ENCODE measurements at regions not wholly inside any gene's neighbourhood (a gene's known extent, or its start where the extent isn't known, plus 50 kb on each side); places are given as distances from the start of the nearest gene placed in this dataset.

DNA sequence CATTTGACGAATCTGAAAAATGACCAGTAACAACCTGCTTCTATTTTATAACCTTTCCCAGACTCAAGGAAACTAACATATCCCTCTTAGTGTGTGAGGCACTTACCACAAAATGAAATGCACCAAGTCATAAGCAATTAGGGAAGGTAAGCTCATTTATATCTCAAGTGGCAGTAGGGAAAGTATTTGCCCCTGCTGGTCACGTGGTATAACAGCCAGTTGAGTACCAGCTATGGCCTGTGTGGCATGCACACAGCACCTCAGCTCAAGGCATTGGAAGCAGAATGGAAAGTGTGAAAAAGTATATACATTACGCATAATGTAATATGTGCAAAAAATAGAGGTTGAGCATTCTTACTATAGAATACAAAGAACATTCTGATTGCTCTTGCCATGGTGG is 178.3 kb upstream of the GYPA start:
- Histone ChIP-seq H3K36me3 (no peaks in the 10 kb centered on the region), H3K27me3 (no peaks in the 10 kb centered on the region), H3K27ac (no peak overlapping the region), H3K9me3 (no peaks in the 10 kb centered on the region), H3K4me1 (no peaks in the 10 kb centered on the region), H3K9ac (ENCODE audit: low read depth in 2 of 2, low read length in 2 of 2) (no peak overlapping the region), H3K4me3 (no peak overlapping the region)
- no peak for DNase-seq
- intact Hi-C loops (cut with DNase I), result no loop called here
- no peak for TF ChIP-seq CTCF (IDR thresholded peaks at IDR 0.05)

- Histone ChIP-seq H3K9me3 (no peaks in the 10 kb centered on the region), H3K36me3 (no peaks in the 10 kb centered on the region), H3K27me3 (no peaks in the 10 kb centered on the region), H3K4me3 (no peak overlapping the region), H3K4me1 (no peaks in the 10 kb centered on the region), H3K9ac (ENCODE audit: low read depth in 2 of 2, low read length in 2 of 2) (no peak overlapping the region), H3K27ac (no peak overlapping the region)
- TF ChIP-seq CTCF (IDR thresholded peaks at IDR 0.05), result no peak
- DNase-seq, result no peak
- intact Hi-C loops (cut with DNase I), result no loop called here
These were observed 196.1 kb upstream of the GYPA start for GRCh38 chr4:144336633-144337032.

DNA sequence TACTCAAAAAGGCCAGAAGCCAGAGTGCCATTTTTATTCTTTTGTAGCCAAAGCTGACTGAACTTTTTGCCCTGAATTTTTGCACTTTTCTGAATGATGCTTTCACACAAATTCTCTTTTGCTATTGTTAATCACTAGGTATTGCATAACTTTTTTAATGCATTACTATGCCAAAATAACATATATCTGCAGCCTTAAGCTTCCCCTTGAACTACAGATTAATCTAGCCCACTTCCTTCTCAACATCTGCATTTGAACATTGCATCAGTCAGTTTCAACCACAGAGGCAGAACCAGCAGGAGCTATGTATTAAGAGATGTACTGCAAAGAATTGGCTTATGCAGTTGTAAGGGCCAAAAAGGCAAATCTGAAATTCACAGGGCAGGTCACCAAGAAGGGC is 197.6 kb upstream of the GYPA start:
- TF ChIP-seq CTCF (IDR thresholded peaks at IDR 0.05), result no peak
- H3K27ac ChIP-seq, result no peak overlapping the region
- DNase-seq, result no peak
- intact Hi-C loops (cut with DNase I), result no loop called here
- H3K9ac ChIP-seq (ENCODE audit: low read depth in 2 of 2, low read length in 2 of 2), result no peak overlapping the region
- no peaks in the 10 kb centered on the region for H3K9me3 ChIP-seq
- H3K4me1 ChIP-seq, result no peaks in the 10 kb centered on the region
- H3K27me3 ChIP-seq, result no peaks in the 10 kb centered on the region
- H3K36me3 ChIP-seq, result no peaks in the 10 kb centered on the region
- no peak overlapping the region for H3K4me3 ChIP-seq

DNA sequence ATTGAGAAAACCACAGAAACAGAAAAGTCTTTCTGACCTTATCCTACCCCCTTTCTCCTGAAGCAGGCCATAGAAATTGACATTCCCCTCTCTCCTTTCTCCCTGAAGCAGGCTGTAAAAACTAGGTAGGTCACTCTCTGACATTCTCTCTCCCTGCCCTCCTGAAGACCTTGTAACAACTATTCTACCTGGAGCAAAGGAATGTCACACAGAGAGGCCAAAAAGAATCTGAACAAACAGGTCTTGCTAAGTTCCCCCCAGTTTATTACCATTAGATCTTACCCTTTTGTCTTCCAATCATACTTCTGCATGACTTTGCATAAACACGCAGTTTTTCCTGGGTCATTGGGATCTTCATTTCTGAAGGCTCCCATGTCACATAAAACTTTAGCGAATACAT is 198.3 kb upstream of the GYPA start:
- H3K4me1 ChIP-seq, result no peaks in the 10 kb centered on the region
- no peaks in the 10 kb centered on the region for H3K27me3 ChIP-seq
- no peaks in the 10 kb centered on the region for H3K36me3 ChIP-seq
- H3K9me3 ChIP-seq, result no peaks in the 10 kb centered on the region
- no peak for TF ChIP-seq CTCF (IDR thresholded peaks at IDR 0.05)
- H3K4me3 ChIP-seq, result no peak overlapping the region
- no peak for DNase-seq
- H3K27ac ChIP-seq, result no peak overlapping the region
- no peak overlapping the region for H3K9ac ChIP-seq (ENCODE audit: low read depth in 2 of 2, low read length in 2 of 2)
- intact Hi-C loops (cut with DNase I), result no loop called here

- no peak for DNase-seq
- TF ChIP-seq CTCF (IDR thresholded peaks at IDR 0.05), result no peak
- no peak overlapping the region for H3K4me3 ChIP-seq
- no peaks in the 10 kb centered on the region for H3K9me3 ChIP-seq
- intact Hi-C loops (cut with DNase I), result no loop called here
- H3K9ac ChIP-seq (ENCODE audit: low read depth in 2 of 2, low read length in 2 of 2), result no peak overlapping the region
- no peaks in the 10 kb centered on the region for H3K27me3 ChIP-seq
- H3K36me3 ChIP-seq, result no peaks in the 10 kb centered on the region
- H3K4me1 ChIP-seq, result no peaks in the 10 kb centered on the region
- H3K27ac ChIP-seq, result no peak overlapping the region
These were observed 200.4 kb upstream of the GYPA start for GRCh38 chr4:144340931-144341330.

All from colonic mucosa (tissue), 4 donors.